Epithelial cell of proximal tubule (primary cell): ENCODE measurements at regions not wholly inside any gene's neighbourhood (a gene's known extent, or its start where the extent isn't known, plus 50 kb on each side); places are given as distances from the start of the nearest gene placed in this dataset.

Source experiments
- DNase-seq: peaks from one replicate; pipeline ENCODE4 v3.0.0-alpha.2; 2011; ENCODE audit warnings: low read depth
- H3K4me3 ChIP-seq: 2 replicates; pipeline ENCODE4 v1.5.1; 2011; ENCODE audit warnings: low read depth, mild to moderate bottlenecking, low read length
- TF ChIP-seq, protein P1 (sequence below): conservative IDR thresholded peaks from 2 replicates; pipeline ENCODE4 v1.5.1; 2012; ENCODE audit warnings: low read depth, mild to moderate bottlenecking, low read length

DNA sequence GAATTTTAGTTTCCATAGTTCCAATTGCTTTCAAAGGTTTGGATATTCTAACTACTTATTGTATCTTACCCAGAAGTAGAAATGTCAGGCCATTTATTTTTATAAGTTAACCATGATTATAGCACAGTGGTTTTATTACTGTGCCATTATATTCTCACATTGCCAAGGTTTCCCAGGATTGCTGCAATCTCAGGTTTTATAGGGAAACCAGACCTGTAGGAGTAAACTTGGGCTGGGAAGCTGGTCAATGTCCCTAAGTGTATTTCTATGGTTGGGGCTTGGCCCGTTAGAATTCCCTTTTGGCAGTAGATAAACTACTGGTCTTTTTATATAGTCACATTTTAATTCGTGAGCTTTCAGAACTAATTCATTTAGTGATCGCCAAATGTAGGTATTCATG is 396.6 kb upstream of the KCNN2 start:
- TF ChIP-seq, protein P1, sequence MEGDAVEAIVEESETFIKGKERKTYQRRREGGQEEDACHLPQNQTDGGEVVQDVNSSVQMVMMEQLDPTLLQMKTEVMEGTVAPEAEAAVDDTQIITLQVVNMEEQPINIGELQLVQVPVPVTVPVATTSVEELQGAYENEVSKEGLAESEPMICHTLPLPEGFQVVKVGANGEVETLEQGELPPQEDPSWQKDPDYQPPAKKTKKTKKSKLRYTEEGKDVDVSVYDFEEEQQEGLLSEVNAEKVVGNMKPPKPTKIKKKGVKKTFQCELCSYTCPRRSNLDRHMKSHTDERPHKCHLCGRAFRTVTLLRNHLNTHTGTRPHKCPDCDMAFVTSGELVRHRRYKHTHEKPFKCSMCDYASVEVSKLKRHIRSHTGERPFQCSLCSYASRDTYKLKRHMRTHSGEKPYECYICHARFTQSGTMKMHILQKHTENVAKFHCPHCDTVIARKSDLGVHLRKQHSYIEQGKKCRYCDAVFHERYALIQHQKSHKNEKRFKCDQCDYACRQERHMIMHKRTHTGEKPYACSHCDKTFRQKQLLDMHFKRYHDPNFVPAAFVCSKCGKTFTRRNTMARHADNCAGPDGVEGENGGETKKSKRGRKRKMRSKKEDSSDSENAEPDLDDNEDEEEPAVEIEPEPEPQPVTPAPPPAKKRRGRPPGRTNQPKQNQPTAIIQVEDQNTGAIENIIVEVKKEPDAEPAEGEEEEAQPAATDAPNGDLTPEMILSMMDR, result no peak
- no peak overlapping the region for H3K4me3 ChIP-seq
- no peak for DNase-seq

- TF ChIP-seq, protein P1, result no peak
- H3K4me3 ChIP-seq, result no peak overlapping the region
- DNase-seq, result no peak
Measured at GRCh38 chr5:113969901-113970300, 392.0 kb upstream of the KCNN2 start.

GRCh38 chr5:113971454-113971853 is 390.4 kb upstream of the KCNN2 start:
- no peak for DNase-seq
- no peak overlapping the region for H3K4me3 ChIP-seq
- TF ChIP-seq, protein P1, result no peak

- no peak overlapping the region for H3K4me3 ChIP-seq
- TF ChIP-seq, protein P1, result no peak
- no peak for DNase-seq
Measured at GRCh38 chr5:113974976-113975375, 386.9 kb upstream of the KCNN2 start.

DNA sequence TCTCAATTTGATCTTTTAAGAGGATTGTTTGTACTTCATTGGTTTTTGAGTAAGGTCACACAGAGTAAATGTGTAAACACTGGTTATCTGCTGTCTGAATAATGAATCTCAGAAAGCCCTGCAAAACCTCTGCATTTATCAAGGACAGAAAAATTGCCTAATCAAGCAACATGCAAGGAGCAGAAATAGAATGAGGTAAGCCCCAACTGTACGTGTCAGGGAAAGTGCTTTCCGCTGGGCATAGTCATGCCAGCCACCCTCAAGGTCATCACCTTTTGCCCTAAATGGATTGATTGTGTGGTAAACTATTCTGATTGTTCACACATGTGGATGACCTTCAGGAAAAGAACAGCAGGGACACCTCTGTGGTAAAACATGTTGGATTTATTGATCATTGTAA is 376.9 kb upstream of the KCNN2 start:
- no peak for DNase-seq
- TF ChIP-seq, protein P1, result no peak
- no peak overlapping the region for H3K4me3 ChIP-seq

DNA sequence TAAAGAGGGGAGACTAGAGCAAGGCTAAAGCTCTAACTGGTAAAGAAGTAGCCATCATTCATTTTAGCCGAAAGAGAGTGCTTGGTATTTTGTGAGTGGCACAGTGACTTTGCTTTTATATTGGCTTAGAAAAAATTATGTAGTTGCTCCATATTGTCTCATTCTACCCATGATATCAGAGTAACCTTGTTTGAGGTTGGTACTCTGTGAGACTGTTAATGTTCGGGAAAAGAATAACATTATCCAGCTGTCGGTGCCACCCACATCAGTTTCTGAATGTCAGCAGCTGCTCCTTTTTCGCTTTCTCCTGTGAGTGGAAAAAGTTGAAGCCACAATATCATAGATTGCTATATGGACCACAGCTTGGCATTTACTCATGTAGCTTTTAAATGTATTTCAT is 376.4 kb upstream of the KCNN2 start:
- no peak for DNase-seq
- H3K4me3 ChIP-seq, result no peak overlapping the region
- TF ChIP-seq, protein P1, result no peak

DNA sequence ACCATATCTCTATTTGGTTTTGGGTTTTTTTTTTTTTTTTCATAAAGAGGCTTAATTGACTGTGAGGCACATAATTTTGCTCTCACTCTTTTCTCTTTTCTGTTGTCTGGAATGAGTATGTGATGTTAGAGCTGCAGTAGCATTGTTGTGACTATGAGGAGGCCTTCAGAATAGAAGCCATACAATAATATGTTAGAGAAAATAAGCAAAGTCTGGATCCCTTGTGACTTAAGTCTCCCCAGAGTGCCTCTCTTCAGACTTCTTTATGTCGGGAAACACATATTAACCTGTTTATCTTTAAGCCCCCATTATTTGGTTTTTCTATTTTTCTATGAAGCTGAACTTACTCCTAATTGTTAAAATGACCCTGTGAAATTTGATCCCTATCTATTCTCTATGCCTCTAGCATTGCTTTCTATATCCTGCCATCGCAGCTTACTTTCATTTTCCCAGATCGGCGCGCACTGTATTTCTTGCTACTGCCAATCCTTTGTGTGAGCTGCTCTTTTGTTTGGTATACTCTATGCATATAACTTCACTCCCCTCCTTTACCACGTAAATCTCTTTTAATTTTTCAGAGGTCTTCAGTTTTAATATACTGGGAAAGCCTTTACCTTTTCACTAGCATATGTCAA is 372.5 kb upstream of the KCNN2 start:
- TF ChIP-seq, protein P1, result no peak
- no peak overlapping the region for H3K4me3 ChIP-seq

More for the DNA sequence above, 372.5 kb upstream of the KCNN2 start:
- DNase-seq, result no peak
